Esophagus muscularis mucosa (tissue), 3 donors: ENCODE measurements at regions not wholly inside any gene's neighbourhood (a gene's known extent, or its start where the extent isn't known, plus 50 kb on each side); places are given as distances from the start of the nearest gene placed in this dataset.

Experiments used
- CTCF ChIP-seq, 3 experiments: fragments of 200-600 bp in 2 of 3; fragments of 450-650 bp in 1 of 3; sonication (generic) in 2 of 3; IDR thresholded peaks; one replicate each; pipeline ENCODE4 v1.5.1; 2017 to 2019; ENCODE audit warnings: antibody characterized with exemption in 3 of 3, mild to moderate bottlenecking in 2 of 3, moderate library complexity in 1 of 3
- EP300 ChIP-seq: sonication (generic); formaldehyde crosslinking; IDR thresholded peaks from one replicate; pipeline ENCODE4 v1.6.1; 2017; ENCODE audit warnings: antibody characterized with exemption

- no peak for TF ChIP-seq CTCF (IDR thresholded peaks at IDR 0.05)
- TF ChIP-seq EP300, result no peak
These were observed 80.8 kb upstream of the IL12A start for GRCh38 chr3:159907828-159908227.
